ENCODE measurements at regions not wholly inside any gene's neighbourhood (a gene's known extent, or its start where the extent isn't known, plus 50 kb on each side); places are given as distances from the start of the nearest gene placed in this dataset.
A peak's percentile ranks its signal among the peaks of the same experiment; 100 is the strongest.

DNA sequence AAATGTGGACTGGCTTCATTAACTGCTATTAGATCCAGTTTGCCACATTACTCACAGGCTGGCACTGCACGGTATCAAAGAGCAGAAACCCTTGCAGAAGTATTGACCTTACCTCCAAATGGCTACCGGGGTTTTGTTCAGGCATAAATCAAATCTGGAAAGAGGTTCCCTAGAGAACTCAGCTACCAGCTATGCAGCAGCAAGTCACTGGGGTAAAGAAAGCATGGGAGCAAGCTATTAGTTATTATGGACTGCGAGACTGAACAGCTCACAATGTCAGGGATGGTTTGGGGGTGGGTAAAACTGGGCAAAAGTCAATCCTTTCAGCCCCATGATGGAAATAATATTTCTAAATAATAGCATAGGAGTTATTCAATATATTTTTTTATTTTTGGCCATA lies 128.1 kb downstream of the FANCF start:
- no peak for FAIRE-seq
- DNase-seq (ENCODE audit: insufficient read length, low spot score): no peak

- DNase-seq (ENCODE audit: insufficient read length, low spot score): no peak
These were observed 133.9 kb downstream of the FANCF start for GRCh38 chr11:22491555-22492225.

GRCh38 chr11:22479971-22480720 lies 142.0 kb downstream of the SLC17A6 start:
- FAIRE-seq: no peak
- DNase-seq (ENCODE audit: insufficient read length, low spot score): no peak

More at GRCh38 chr11:22491555-22492225, 133.9 kb downstream of the FANCF start:
- FAIRE-seq: no peak

DNA sequence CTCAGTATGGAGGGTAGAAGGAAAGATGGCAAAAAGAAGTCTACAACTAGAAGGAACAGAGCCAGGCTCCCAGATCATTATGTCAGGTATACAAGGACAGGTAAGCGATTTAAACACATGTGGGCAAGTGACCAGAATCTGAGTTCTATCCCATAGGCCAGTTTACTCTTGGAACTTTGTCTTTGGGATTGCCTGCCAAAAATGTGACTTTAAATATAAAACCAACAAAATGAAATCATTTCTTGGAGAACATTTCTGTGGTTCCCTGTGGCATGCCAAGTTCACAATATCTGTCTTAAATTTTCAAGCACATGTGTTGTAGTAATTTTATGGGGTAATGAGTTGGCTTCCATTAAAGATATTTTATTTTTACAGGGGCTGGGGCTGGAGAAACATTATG lies 141.0 kb downstream of the SLC17A6 start:
- DNase-seq (ENCODE audit: insufficient read length, low spot score) (no peak), FAIRE-seq (no peak)

- FAIRE-seq (no peak), DNase-seq (ENCODE audit: insufficient read length, low spot score) (no peak)
These were observed 140.0 kb downstream of the SLC17A6 start for GRCh38 chr11:22478169-22478568.

DNA sequence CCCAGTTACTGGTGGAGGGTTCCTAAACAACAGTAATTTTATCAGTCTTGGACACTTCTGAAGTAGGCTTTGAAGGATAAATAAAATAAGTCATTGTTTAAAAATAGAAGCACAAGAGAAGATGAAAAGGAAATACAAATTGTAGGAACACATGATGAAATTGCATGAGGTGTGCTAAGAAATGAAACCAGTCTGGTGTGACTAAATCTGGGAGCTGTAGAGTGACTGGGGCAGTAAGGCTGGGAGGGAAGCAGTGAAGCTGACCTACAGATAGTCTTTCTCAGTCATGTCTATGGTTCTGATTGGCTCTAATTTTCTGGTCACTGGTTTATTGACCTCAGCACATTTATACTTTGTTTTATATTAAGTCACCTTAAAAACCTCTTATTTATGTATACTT lies 139.1 kb downstream of the SLC17A6 start:
- no peak for DNase-seq (ENCODE audit: insufficient read length, low spot score)
- no peak for FAIRE-seq

DNA sequence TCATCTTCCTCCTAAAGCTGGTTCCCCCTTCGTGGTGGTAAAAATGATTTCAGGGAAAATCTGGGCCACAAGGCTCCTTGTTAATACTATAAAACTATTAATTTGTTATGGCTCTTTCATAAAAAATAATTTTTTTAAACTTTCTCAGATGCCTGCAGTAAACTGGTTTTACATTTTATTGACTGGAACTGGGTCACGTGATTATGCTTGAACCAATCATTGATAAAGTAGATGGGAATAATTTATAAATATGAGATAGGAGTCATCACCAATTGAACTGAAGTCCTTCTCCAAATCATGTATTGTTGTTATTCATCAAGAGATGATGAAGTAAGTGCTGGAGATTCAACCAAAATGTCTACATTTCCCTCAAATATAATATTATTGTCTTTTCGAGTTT lies 138.4 kb downstream of the SLC17A6 start:
- DNase-seq (ENCODE audit: insufficient read length, low spot score) (no peak), FAIRE-seq (no peak)

DNA sequence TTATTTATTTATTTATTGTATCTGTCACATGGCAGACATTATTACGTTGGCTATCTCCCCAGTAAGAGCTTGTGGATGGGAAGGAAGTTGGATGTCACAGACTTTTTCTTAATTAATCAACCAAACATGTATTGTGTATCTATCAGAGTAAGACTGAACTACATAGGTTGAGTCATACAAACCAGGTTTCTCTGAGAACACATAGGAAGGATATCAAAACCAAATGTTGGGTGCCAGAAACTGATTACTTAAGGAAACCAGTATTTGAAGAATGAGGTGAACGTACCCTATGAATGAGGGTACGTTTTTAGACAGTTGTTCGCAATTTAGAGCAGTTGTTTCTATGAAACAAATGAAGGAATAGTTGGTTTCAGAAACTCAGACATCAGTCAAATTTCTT lies 136.4 kb downstream of the SLC17A6 start:
- FAIRE-seq: no peak
- no peak for DNase-seq (ENCODE audit: insufficient read length, low spot score)

- FAIRE-seq (no peak), DNase-seq (ENCODE audit: insufficient read length, low spot score) (no peak)
These were observed 135.4 kb downstream of the SLC17A6 start for GRCh38 chr11:22473586-22473985.

GRCh38 chr11:22472306-22472705 lies 134.1 kb downstream of the SLC17A6 start:
- FAIRE-seq (no peak), DNase-seq (ENCODE audit: insufficient read length, low spot score) (no peak)

GRCh38 chr11:22471385-22471784 lies 133.2 kb downstream of the SLC17A6 start:
- FAIRE-seq (no peak), DNase-seq (ENCODE audit: insufficient read length, low spot score) (no peak)

- DNase-seq (ENCODE audit: insufficient read length, low spot score) (no peak), FAIRE-seq (no peak)
These were observed 129.6 kb downstream of the SLC17A6 start for GRCh38 chr11:22467741-22468140.

DNA sequence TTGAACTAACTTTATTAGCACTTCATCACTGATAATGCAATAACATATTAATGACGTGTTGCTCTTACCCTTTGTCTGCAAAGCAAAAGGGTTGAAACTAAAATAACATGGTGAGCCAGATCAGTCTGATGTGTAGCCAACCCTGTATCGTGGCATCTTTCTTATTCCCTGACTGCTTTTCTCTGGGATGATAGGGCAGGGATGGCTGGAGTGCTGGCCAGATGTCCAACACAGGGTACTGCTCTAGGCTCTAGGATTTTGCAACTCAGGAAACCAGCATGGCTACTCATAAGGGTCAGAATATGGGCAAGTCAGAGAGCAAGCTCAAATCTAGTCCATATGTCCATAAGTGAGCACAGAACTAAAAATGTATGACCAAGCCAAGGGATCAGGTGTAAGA lies 129.1 kb downstream of the SLC17A6 start:
- DNase-seq (ENCODE audit: insufficient read length, low spot score): no peak

GRCh38 chr11:22466809-22467208 lies 128.6 kb downstream of the SLC17A6 start:
- FAIRE-seq: no peak
- no peak for DNase-seq (ENCODE audit: insufficient read length, low spot score)

More for the DNA sequence above, 129.1 kb downstream of the SLC17A6 start:
- no peak for FAIRE-seq

- DNase-seq (ENCODE audit: insufficient read length, low spot score) (no peak), FAIRE-seq (no peak)
These were observed 128.2 kb downstream of the SLC17A6 start for GRCh38 chr11:22466351-22466750.

DNA sequence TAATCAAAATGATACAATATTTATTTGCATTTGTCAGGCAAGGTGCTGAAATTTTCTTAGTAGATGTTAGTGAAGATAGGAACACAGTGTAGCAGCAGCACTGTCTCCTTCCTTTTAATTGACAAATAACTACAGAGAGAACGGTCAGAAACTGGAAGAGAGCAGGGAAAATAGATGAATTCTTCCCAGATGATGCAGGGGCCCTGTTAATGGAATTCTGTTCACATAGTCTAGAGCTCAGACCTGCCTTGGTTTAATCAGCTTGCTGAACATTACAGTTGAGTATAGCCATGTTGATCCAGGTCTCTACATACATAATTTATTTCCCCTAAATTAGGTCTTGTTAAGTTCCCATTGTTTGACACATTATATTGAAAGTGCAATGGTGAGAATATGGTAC lies 127.4 kb downstream of the SLC17A6 start:
- FAIRE-seq (no peak), DNase-seq (ENCODE audit: insufficient read length, low spot score) (no peak)

DNA sequence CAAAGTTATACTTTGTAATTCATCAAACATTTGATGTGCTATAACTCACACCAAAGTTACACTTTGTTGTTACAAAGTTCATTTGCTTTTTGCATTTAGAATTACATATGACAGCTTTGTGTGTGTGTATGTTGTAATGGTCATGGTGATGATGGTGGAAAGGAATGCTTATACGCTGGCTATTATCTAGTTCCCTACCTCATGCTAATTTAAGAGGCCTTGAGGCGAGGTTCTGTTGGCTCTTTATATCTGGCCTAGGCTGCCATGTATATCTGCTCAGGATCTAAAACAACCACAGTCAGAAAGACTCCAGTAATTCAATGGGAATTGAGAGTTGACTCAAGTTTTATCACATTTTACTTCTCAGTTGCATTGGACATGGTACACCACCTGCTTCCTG lies 123.4 kb downstream of the SLC17A6 start:
- DNase-seq (ENCODE audit: insufficient read length, low spot score) (no peak), FAIRE-seq (no peak)

DNA sequence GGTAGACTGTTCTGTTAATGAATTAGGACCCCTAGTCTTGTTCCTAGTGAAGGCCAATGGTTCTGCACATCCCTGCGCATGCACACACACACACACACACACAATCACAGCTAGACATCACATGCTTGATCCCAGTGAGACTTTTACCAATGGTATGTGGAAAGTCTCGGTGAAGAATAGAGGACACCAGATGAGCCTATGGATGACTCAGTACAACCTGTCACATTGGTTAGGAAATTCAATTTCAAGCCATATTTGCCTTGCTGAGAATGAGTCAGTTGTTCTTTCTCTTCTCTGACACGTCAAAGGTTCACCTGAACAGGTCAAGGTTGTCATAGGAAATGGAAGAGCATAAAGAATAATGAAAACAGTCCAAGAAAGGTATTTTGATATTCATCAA lies 122.0 kb downstream of the SLC17A6 start:
- no peak for FAIRE-seq
- DNase-seq (ENCODE audit: insufficient read length, low spot score): no peak

GRCh38 chr11:22459048-22459447 lies 120.9 kb downstream of the SLC17A6 start:
- DNase-seq (ENCODE audit: insufficient read length, low spot score) (no peak), FAIRE-seq (peak; percentile 14)

GRCh38 chr11:22458161-22458560 lies 120.0 kb downstream of the SLC17A6 start:
- FAIRE-seq (no peak), DNase-seq (ENCODE audit: insufficient read length, low spot score) (no peak)

GRCh38 chr11:22456993-22457762 lies 119.0 kb downstream of the SLC17A6 start:
- DNase-seq (ENCODE audit: insufficient read length, low spot score) (no peak), FAIRE-seq (no peak)

Data from GM19239 (cell line).